HG03575 (cell line): ENCODE measurements at regions not wholly inside any gene's neighbourhood (a gene's known extent, or its start where the extent isn't known, plus 50 kb on each side); places are given as distances from the start of the nearest gene placed in this dataset.

Experiments used
- ATAC-seq: cut with Tn5 transposase; IDR thresholded peaks from one replicate; pipeline ENCODE4 v1.9.1; 2021; ENCODE audit not compliant: unreplicated experiment, insufficient number of reproducible peaks, low FRiP score; ENCODE audit errors: extremely low read depth

GRCh38 chr6:113442040-113442439 is 415.1 kb upstream of the MARCKS start:
- no peak for ATAC-seq

DNA sequence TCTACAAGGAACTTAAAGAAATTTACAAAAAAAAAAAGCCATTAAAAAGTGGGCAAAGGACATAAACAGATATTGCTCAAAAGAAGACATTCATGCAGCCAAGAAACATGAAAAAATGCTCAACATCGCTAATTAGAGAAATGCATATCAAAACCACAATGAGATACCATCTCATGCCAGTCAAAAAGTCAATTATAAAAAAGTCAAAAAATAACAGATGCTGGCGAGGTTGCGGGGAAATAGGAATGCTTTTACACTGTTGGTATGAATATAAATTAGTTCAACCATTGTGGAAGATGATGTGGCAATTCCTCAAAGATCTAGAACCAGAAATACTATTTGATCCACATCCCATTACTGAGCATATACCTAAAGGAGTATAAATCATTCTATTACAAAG is 411.9 kb upstream of the MARCKS start:
- no peak for ATAC-seq

DNA sequence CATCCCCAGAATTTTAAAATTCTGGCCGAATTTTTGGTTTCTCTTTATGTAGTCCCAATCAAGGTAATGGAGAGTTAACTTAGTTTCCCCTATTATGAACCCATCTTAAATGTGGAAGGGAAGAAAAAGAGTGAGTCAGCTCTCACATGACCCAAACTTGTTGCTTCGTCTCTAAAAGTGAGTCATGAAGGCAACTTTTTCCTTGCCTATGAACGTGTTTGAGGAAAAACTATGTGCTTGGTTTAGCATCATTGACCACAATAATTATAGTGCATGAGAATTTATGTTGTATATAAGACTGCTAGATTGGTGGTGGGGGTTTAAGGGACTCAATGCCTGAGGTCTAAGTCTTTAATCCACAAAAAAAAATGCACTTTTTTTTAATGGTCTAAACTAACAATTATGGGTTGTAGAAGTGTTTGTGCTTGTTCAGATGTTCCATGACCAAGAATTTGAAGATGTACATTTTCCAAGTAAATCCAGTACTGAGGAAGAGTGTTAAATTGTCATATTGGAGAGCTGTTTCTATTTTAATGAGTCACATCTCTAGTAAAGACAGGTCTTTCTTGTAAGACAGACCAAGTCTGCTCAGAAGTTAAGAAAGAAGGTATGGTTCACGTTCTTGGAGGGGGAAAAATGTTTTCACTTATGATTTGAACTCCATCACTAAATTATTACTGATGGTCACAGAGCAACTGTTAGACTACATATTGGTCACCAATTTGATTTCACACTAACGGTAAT is 409.9 kb upstream of the MARCKS start:
- ATAC-seq, result no peak

DNA sequence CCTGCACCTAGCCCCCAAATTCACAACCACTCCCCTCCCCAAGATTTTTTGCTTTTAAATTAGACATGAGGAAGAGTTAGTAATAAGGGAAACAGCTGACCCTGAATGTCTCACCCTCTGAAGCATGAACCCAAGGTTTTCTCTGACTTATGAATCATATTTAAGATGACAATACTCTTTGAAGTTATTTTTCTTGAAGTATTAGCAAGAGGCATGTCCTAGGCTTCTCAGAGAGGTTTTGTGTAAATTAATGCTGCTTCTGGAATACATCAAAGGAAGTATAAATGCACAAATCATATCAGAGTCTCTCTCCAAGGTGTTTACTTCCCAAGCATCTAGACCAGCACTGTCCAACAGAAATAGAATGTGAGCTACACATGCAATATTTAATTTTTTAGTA is 408.1 kb upstream of the MARCKS start:
- ATAC-seq, result no peak

GRCh38 chr6:113450061-113450465 is 407.1 kb upstream of the MARCKS start:
- ATAC-seq, result no peak

DNA sequence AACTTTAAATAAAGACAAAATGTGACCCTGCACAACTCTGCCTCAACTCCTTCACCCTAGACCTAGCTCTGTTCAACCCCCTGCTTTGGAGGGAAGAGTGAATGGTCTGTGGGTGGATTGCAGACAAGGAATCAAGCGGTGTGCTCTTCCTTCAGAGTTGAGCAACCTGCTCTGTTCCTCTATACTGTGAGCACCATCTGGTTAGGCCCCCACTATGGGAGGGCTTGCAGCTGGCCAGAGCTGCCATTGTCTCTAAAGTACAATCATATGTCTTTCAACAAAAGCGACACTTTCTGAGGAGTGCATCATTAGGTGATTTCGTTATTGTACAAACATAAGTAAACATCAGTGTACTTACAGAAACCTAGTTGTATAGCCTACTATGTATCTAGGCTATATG is 406.1 kb upstream of the MARCKS start:
- no peak for ATAC-seq

- ATAC-seq, result no peak
These were observed 399.9 kb upstream of the MARCKS start for GRCh38 chr6:113457198-113457597.

- ATAC-seq, result no peak
These were observed 399.4 kb upstream of the MARCKS start for GRCh38 chr6:113457751-113458150.

- no peak for ATAC-seq
These were observed 398.7 kb upstream of the MARCKS start for GRCh38 chr6:113458368-113459010.

DNA sequence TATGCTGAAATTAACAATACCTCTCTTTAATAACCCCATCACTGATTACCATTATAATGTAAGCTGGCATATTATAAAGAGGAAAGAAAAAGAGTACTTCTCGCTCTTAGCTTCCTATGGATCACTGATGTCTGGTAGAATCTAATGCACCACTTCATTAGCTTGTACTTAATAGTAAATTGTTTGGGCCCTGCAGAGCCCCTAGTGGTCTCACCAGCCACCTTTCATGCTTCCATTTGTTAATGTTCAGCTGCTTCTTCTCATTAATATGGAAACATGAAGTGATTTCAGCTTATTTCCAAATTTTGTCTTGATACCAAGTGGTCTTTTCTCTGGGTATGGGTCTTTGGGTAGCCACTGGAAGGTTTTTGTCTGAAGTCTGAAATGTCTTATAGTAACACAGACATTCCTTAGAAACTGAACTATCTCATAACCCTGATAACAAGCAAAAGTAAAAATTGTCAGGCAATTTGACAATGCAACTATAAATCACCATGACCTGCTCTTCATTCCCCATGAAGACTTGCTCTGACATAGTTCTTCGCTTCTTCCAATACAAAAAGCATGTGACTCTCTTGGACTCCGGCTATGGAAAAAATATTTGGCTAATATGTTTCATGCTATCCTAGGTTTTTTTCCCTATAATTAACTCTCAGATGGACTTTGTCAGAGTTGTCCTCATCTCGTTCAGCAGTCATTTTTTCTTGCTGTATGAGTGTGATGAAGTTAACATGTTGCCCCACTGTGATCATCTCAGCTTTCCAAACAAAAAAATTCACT is 395.8 kb upstream of the MARCKS start:
- no peak for ATAC-seq

- ATAC-seq, result no peak
These were observed 392.6 kb upstream of the MARCKS start for GRCh38 chr6:113464536-113464935.

DNA sequence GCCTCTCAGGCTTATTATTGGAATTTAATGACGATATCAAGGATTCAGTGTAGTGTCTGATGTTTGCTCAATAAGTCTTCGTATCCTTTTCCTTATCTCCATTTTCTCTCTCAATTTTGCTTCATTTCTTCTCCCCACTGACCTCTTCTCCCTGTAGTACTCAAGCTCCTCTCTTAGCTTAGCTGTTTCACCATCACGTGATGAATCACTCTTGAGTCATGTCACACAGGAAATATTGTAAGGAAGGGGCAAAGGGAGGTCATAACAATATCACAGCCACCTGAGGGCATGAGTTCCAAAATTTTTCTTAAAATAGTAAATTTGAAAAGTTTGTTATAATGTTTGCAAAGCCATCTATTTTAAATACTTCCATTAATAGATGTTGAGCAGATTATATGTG is 392.2 kb upstream of the MARCKS start:
- ATAC-seq, result no peak

GRCh38 chr6:113466526-113466925 is 390.6 kb upstream of the MARCKS start:
- ATAC-seq, result no peak

GRCh38 chr6:113475392-113475791 is 381.8 kb upstream of the MARCKS start:
- ATAC-seq, result no peak

DNA sequence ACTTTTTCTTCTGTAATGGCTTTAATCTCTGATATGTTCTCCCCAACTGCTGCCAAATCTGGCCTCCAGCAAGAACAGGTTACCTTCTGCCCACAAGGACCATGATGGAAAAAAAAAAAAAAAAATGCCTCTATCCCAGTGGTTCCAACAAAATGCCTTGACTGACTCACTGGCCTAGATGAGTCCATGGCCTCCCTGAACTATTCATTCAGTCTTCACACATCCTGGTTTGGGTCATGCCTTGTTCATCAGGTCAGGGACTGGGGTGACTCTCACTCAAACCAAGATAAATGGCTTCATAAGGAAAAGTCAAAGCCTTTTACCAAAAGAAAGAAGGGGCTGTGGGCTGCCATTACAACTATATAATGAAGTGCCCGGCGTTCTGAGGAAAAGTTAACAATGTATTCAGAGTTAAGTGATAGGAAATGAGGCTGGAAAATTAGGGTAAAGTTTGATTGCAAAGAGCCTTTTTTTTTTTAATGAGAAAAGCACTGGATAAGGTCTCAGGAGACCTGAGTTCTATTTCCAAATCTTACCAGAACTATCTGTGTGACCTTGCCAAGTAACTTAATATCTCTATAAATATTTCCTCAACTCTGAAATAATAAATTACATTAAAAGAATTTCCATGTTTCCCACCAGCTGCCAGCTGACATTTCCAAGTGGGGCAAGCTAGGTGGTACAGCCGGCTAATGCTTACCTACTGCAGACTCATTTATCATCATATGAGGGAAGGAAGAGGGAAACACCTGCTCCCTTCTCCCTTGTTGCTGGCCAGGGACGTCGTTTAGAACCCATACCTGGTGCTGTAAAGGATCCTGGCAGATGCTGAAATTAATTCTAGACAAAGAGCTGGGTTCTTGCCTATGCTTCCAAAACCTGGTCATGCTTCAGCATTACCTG is 380.0 kb upstream of the MARCKS start:
- no peak for ATAC-seq

GRCh38 chr6:113480616-113481015 is 376.5 kb upstream of the MARCKS start:
- ATAC-seq, result no peak

GRCh38 chr6:113481458-113481857 is 375.7 kb upstream of the MARCKS start:
- ATAC-seq, result no peak

DNA sequence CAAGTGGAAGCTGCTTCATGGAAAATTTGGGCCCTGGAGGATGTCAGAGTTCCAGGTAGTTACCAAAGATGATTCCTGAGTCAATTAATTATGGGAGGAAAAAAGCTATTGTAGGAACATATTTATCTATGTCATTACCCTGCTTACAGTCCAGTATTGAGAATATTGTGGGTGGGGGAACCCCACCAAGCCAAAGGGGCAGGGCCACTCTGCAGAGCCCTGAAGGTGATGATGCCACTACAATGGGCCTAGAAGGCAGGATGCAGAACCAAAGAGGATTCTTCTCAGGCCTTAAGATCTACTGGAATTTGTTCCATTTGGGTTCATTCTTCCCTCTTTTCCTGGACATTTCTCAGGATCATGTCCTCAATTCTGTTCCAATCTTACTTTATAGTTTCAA is 375.2 kb upstream of the MARCKS start:
- no peak for ATAC-seq

DNA sequence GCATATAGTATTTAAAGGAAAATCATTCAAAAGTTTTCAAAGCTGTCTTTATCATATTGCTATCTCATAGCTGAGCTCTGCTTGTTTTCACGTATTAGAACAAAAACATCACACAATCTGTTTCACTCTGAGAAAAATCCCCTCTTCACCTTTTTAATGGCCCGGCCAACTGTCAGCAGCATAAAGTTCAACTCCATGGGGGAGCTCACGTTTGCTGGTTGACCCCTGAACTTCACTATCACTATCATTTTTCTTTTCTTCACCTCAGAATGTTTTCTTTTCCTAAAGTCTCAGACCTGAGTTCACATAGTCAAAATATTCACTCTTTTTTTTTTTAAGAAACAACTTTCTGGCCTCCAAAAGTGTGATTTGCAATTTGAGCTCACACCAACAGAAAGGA is 374.4 kb upstream of the MARCKS start:
- no peak for ATAC-seq
